H1 (cell line): ENCODE measurements at regions not wholly inside any gene's neighbourhood (a gene's known extent, or its start where the extent isn't known, plus 50 kb on each side); places are given as distances from the start of the nearest gene placed in this dataset.

Source experiments
- CTCF ChIA-PET: fragments of 300-600 bp; sonication (Branson Sonifier 250); formaldehyde crosslinking; loops from one replicate; lab custom pipeline; 2021; ENCODE audit not compliant: partially characterized antibody; lab: Charles Lee
- POLR2A ChIA-PET: fragments of 300-600 bp; sonication (Branson Sonifier 250); formaldehyde crosslinking; loops from one replicate; lab custom pipeline; 2021; ENCODE audit warnings: inconsistent platforms; ENCODE audit not compliant: partially characterized antibody; lab: Charles Lee
- DNase-seq, 2 experiments: peaks; one replicate each; pipeline versions ENCODE4 v3.0.0 to v3.0.0-alpha.2; 2010 to 2022; ENCODE audit warnings: low spot score in 2 of 2, low read depth in 1 of 2, mixed read lengths in 1 of 2
- FAIRE-seq: peaks from 2 replicates; lab custom pipeline; 2011; peaks lifted over from hg19 to GRCh38; lab: Jason Lieb, UNC
- H2AFZ ChIP-seq: 2 replicates; pipeline ENCODE4 v1.8.1; 2012; ENCODE audit warnings: low read length, inconsistent platforms
- H2AK5ac ChIP-seq: 2 replicates; pipeline ENCODE4 v1.6.1; 2013; ENCODE audit warnings: low read depth, low read length
- H2BK120ac ChIP-seq: replicated peaks from 2 replicates; pipeline ENCODE3; 2013; ENCODE audit warnings: low read depth, low read length, inconsistent platforms
- H2BK12ac ChIP-seq: 2 replicates; pipeline ENCODE4 v1.6.1; 2013; ENCODE audit warnings: low read depth, low read length
- H2BK15ac ChIP-seq: 2 replicates; pipeline ENCODE4 v1.6.1; 2013; ENCODE audit warnings: low read length
- H2BK20ac ChIP-seq: 2 replicates; pipeline ENCODE4 v1.6.1; 2013; ENCODE audit warnings: low read length
- H2BK5ac ChIP-seq: 2 replicates; pipeline ENCODE4 v1.6.1; 2013; ENCODE audit warnings: low read depth, low read length
- H3K14ac ChIP-seq: 2 replicates; pipeline ENCODE4 v1.6.1; 2013; ENCODE audit warnings: inconsistent platforms; ENCODE audit not compliant: insufficient read length
- H3K18ac ChIP-seq: 2 replicates; pipeline ENCODE4 v1.6.1; 2013; ENCODE audit warnings: low read length; ENCODE audit errors: extremely low read depth
- H3K23ac ChIP-seq: 2 replicates; pipeline ENCODE4 v1.6.1; 2013; ENCODE audit warnings: inconsistent platforms; ENCODE audit not compliant: insufficient read length
- H3K23me2 ChIP-seq: 2 replicates; pipeline ENCODE4 v1.6.1; 2013; ENCODE audit warnings: low read depth, low read length
- H3K27ac ChIP-seq: 2 replicates; pipeline ENCODE4 v1.6.1; 2011; ENCODE audit warnings: low read depth, low read length, inconsistent platforms
- H3K27me3 ChIP-seq, 4 experiments: replicated peaks in 1 of 4; 1 replicate in 1 of 4; 2 replicates in 3 of 4; pipeline versions ENCODE4 v1.6.1 to v1.8.1; 2011 to 2013; ENCODE audit warnings: low read length in 3 of 4, mild to moderate bottlenecking in 3 of 4, inconsistent platforms in 2 of 4, mixed read lengths in 2 of 4, moderate library complexity in 1 of 4; ENCODE audit not compliant: control insufficient read depth in 3 of 4, insufficient read depth in 3 of 4; ENCODE audit errors: extremely low read depth in 1 of 4
- H3K36me3 ChIP-seq, 4 experiments: 2 replicates each; pipeline versions ENCODE4 v1.6.1 to v1.8.1; 2011 to 2013; ENCODE audit warnings: mild to moderate bottlenecking in 4 of 4, low read length in 3 of 4, moderate library complexity in 2 of 4, control low read depth in 1 of 4, inconsistent platforms in 1 of 4; ENCODE audit not compliant: insufficient read depth in 4 of 4, control insufficient read depth in 2 of 4
- H3K4ac ChIP-seq: replicated peaks from 2 replicates; pipeline ENCODE3; 2013; ENCODE audit warnings: low read length, low read depth, mixed read lengths, inconsistent platforms; ENCODE audit not compliant: insufficient read length
- H3K4me1 ChIP-seq, 4 experiments: replicated peaks in 1 of 4; 1 replicate in 1 of 4; 2 replicates in 3 of 4; pipeline versions ENCODE4 v1.6.1 to v1.8.1; 2011 to 2013; ENCODE audit warnings: low read length in 3 of 4, inconsistent platforms in 2 of 4, mixed read lengths in 1 of 4; ENCODE audit not compliant: insufficient read depth in 4 of 4, control insufficient read depth in 3 of 4
- H3K4me2 ChIP-seq, 2 experiments: 2 replicates each; pipeline versions ENCODE4 v1.6.1 to v1.8.1; 2011 to 2013; ENCODE audit warnings: low read depth in 2 of 2, low read length in 2 of 2, control low read depth in 1 of 2, inconsistent platforms in 1 of 2, mild to moderate bottlenecking in 1 of 2; ENCODE audit not compliant: insufficient read depth in 1 of 2
- H3K4me3 ChIP-seq, 4 experiments: fragments of 200-600, 300-600 bp in 1 of 4; sonication (generic), shearing (Covaris generic), sonication (Bioruptor Twin) in 1 of 4; 2 replicates each; pipeline versions ENCODE4 v1.5.1 to v1.8.1; 2011 to 2016; ENCODE audit warnings: low read length in 4 of 4, low read depth in 3 of 4, control low read depth in 2 of 4, inconsistent platforms in 2 of 4, mild to moderate bottlenecking in 2 of 4, mixed read lengths in 1 of 4, moderate library complexity in 1 of 4; ENCODE audit not compliant: insufficient read depth in 2 of 4; ENCODE audit errors: extremely low read depth in 1 of 4
- H3K56ac ChIP-seq: replicated peaks from 2 replicates; pipeline ENCODE3; 2013; ENCODE audit warnings: low read depth, mild to moderate bottlenecking, mixed read lengths, low read length, inconsistent platforms; ENCODE audit not compliant: insufficient read length
- H3K79me1 ChIP-seq: 2 replicates; pipeline ENCODE4 v1.6.1; 2013; ENCODE audit warnings: low read depth, low read length, control low read depth
- H3K79me2 ChIP-seq, 2 experiments: 2 replicates each; pipeline versions ENCODE4 v1.6.1 to v1.8.1; 2012 to 2013; ENCODE audit warnings: low read length in 2 of 2, mild to moderate bottlenecking in 2 of 2, inconsistent platforms in 1 of 2; ENCODE audit not compliant: insufficient read depth in 2 of 2, control insufficient read depth in 1 of 2
- H3K9ac ChIP-seq, 4 experiments: replicated peaks in 1 of 4; 1 replicate in 1 of 4; 2 replicates in 3 of 4; pipeline versions ENCODE4 v1.6.1 to v1.8.1; 2011 to 2013; ENCODE audit warnings: low read depth in 3 of 4, low read length in 3 of 4, control low read depth in 2 of 4, mild to moderate bottlenecking in 2 of 4, moderate library complexity in 2 of 4, inconsistent platforms in 1 of 4; ENCODE audit errors: extremely low read depth in 1 of 4
- H3K9me3 ChIP-seq, 2 experiments: 2 replicates each; pipeline versions ENCODE4 v1.6.1 to v1.8.1; 2012 to 2013; ENCODE audit warnings: mild to moderate bottlenecking in 2 of 2, moderate library complexity in 2 of 2, control low read depth in 1 of 2, inconsistent platforms in 1 of 2, low read depth in 1 of 2, low read length in 1 of 2, mixed read lengths in 1 of 2; ENCODE audit not compliant: insufficient read depth in 2 of 2
- H4K20me1 ChIP-seq, 2 experiments: replicated peaks in 1 of 2; 2 replicates each; pipeline versions ENCODE3 to v1.8.1; 2011 to 2013; ENCODE audit warnings: inconsistent platforms in 2 of 2, low read length in 2 of 2, mild to moderate bottlenecking in 1 of 2; ENCODE audit not compliant: insufficient read depth in 2 of 2, control insufficient read depth in 1 of 2
- H4K5ac ChIP-seq: 2 replicates; pipeline ENCODE4 v1.6.1; 2013; ENCODE audit warnings: low read length, low read depth, mixed read lengths, inconsistent platforms; ENCODE audit not compliant: insufficient read length
- H4K8ac ChIP-seq: 2 replicates; pipeline ENCODE4 v1.8.0; 2013; ENCODE audit warnings: mild to moderate bottlenecking, moderate library complexity, low read length, inconsistent platforms; ENCODE audit not compliant: insufficient read depth; ENCODE audit errors: extremely low read depth
- H4K91ac ChIP-seq: replicated peaks from 2 replicates; pipeline ENCODE3; 2013; ENCODE audit warnings: low read length, mixed read lengths, inconsistent platforms; ENCODE audit not compliant: insufficient read length
- CBX8 ChIP-seq: fragments of 300-800, 300-1000 bp; sonication (generic); IDR thresholded peaks from 2 replicates; pipeline ENCODE4 v1.7.1; 2016; ENCODE audit warnings: low read depth, low read length, borderline replicate concordance
- CHD1 ChIP-seq: IDR thresholded peaks from 2 replicates; pipeline ENCODE4 v1.6.1; 2012; ENCODE audit warnings: low read depth, low read length, improper control_type of control experiment
- KDM1A ChIP-seq: fragments of 200-600, 300-600 bp; sonication (generic); IDR thresholded peaks from 2 replicates; pipeline ENCODE4 v1.7.1; 2016; ENCODE audit warnings: mild to moderate bottlenecking, low read length, borderline replicate concordance
- MAFK ChIP-seq: IDR thresholded peaks from 2 replicates; pipeline ENCODE4 v1.6.1; 2012; ENCODE audit warnings: low read depth, mild to moderate bottlenecking, improper control_type of control experiment, low read length
- NRF1 ChIP-seq: IDR thresholded peaks from 2 replicates; pipeline ENCODE4 v1.6.1; 2011; ENCODE audit warnings: mild to moderate bottlenecking, low read depth, low read length, improper control_type of control experiment
- WGBS, 2 experiments: shearing (Covaris generic) in 1 of 2; methylation state at CpG; one replicate each; pipeline versions ENCODE4 v1.1.6 to v1.1.7; 2013 to 2015; ENCODE audit warnings: low lambda C conversion rate in 2 of 2, mixed read lengths in 2 of 2, inconsistent platforms in 1 of 2, low coverage in 1 of 2, missing lambda C conversion rate in 1 of 2; ENCODE audit not compliant: insufficient replicate concordance in 2 of 2, insufficient coverage in 1 of 2, insufficient read length in 1 of 2; ENCODE audit errors: extremely low coverage in 1 of 2, missing lambda C conversion rate in 1 of 2; 5-methylcytosine and 5-hydroxymethylcytosine counted together

DNA sequence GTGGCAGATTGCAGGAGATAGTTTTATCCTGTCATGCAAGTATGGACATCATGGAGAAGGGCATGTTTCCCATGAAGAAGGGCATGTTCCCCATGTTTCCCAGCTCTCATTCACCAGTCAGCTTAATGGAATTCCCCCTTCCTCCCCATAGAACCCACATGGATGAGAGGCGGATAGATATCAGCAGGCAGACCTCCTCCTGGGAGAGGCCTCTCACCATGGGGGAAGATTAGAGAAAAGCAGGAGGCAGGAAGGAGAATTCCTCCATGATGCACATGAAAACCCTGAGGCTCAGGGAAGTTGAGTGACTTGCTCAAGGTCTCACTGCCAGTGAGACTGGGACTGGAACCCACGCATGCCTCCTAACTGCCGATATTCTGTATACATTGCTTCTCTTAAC is 92.9 kb upstream of the FOXN3 start:
- FAIRE-seq (no peak), DNase-seq (no peak)
- no peak overlapping the region for H3K14ac ChIP-seq
- H2BK12ac ChIP-seq, result 0 out of 2 replicates have a peak overlapping the region, but pooled peaks have one; percentile 1
- no peaks in the 10 kb centered on the region for H3K27me3 ChIP-seq
- H2AK5ac ChIP-seq, result no peak overlapping the region
- no peak overlapping the region for H3K4me2 ChIP-seq
- no peak overlapping the region for H3K18ac ChIP-seq
- H3K4ac ChIP-seq, result no peak overlapping the region
- H2AFZ ChIP-seq, result no peak overlapping the region
- no peaks in the 10 kb centered on the region for H3K23me2 ChIP-seq
- H4K5ac ChIP-seq, result no peak overlapping the region
- H3K4me3 ChIP-seq, result no peak overlapping the region
- no peaks in the 10 kb centered on the region; a peak in 1 of 4 replicates for H3K9me3 ChIP-seq
- no peak overlapping the region for H2BK15ac ChIP-seq
- H3K9ac ChIP-seq, result no peak overlapping the region
- H3K27ac ChIP-seq, result no peak overlapping the region
- H3K79me1 ChIP-seq, result no peaks in the 10 kb centered on the region; the same call in 1 of the 2 replicates
- 81% methylated on average over 3 of the region's 3 CpGs; no CpG with 5 or more reads in 1 of the 2 experiments for WGBS, 2 experiments
- peaks cover 2 to 8% (median 5%) of the 10 kb centered on the region in 4 experiments; a peak in 6 of 7 replicates for H3K4me1 ChIP-seq
- peaks cover 0 to 49% of the 10 kb centered on the region in 2 experiments; a peak in 3 of 4 replicates for H3K79me2 ChIP-seq
- TF ChIP-seq MAFK (no peak), NRF1 (no peak), CBX8 (no peak), CHD1 (no peak), KDM1A (no peak)
- no peaks in the 10 kb centered on the region for H4K20me1 ChIP-seq
- H2BK20ac ChIP-seq, result no peak overlapping the region
- H4K91ac ChIP-seq, result no peak overlapping the region
- H3K56ac ChIP-seq, result no peak overlapping the region
- no peak overlapping the region for H4K8ac ChIP-seq
- 0 out of 8 replicates have a peak, but pooled peaks cover 0 to 2% (median 0%) of the 10 kb centered on the region in 4 experiments for H3K36me3 ChIP-seq
- CTCF ChIA-PET, result no interaction called here
- POLR2A ChIA-PET, result interaction anchor here (0.6 kb wide), 1 partner anchor 282 kb away, joined by 5 read pairs; no protein-coding TSS in a partner anchor
- H2BK120ac ChIP-seq, result no peak overlapping the region
- H3K23ac ChIP-seq, result no peak overlapping the region
- no peak overlapping the region for H2BK5ac ChIP-seq
